Breast epithelium (tissue), 3 donors: ENCODE measurements at regions not wholly inside any gene's neighbourhood (a gene's known extent, or its start where the extent isn't known, plus 50 kb on each side); places are given as distances from the start of the nearest gene placed in this dataset.

Experiments
- CTCF ChIP-seq, 3 donors: fragments of 450-650 bp; IDR thresholded peaks; one replicate each; pipeline ENCODE4 v1.5.1; 2016 to 2017; ENCODE audit warnings: antibody characterized with exemption in 3 of 3, mild to moderate bottlenecking in 3 of 3, moderate library complexity in 3 of 3
- POLR2A ChIP-seq: fragments of 450-650 bp; IDR thresholded peaks from one replicate; pipeline ENCODE4 v1.6.1; 2016; ENCODE audit warnings: antibody characterized with exemption, mild to moderate bottlenecking, moderate library complexity
- POLR2AphosphoS5 ChIP-seq, 3 donors: sonication (generic); formaldehyde crosslinking; IDR thresholded peaks; one replicate each; pipeline ENCODE4 v1.6.1; 2017; ENCODE audit warnings: antibody characterized with exemption in 3 of 3

GRCh38 chr3:56926243-56926946, 124.6 kb upstream of the ARHGEF3 start:
- TF ChIP-seq POLR2A (no peak), CTCF (IDR thresholded peaks at IDR 0.05) (no peak), POLR2AphosphoS5 (IDR thresholded peaks at IDR 0.05) (no peak)
